ENCODE measurements at regions not wholly inside any gene's neighbourhood (a gene's known extent, or its start where the extent isn't known, plus 50 kb on each side); places are given as distances from the start of the nearest gene placed in this dataset.
A peak's percentile ranks its signal among the peaks of the same experiment; 100 is the strongest.

GRCh38 chr2:42925742-42926433 is 133.5 kb upstream of the HAAO start:
- FAIRE-seq (no peak), DNase-seq (ENCODE audit: low spot score) (no peak)

GRCh38 chr2:42924418-42924886 is 132.1 kb upstream of the HAAO start:
- FAIRE-seq (no peak), DNase-seq (ENCODE audit: low spot score) (no peak)

GRCh38 chr2:42923580-42924417 is 131.4 kb upstream of the HAAO start:
- DNase-seq (ENCODE audit: low spot score) (no peak), FAIRE-seq (no peak)

- peak; percentile 26 for DNase-seq (ENCODE audit: low spot score)
Measured at GRCh38 chr2:42922790-42923579, 130.6 kb upstream of the HAAO start.

GRCh38 chr2:42922293-42922692 is 129.9 kb upstream of the HAAO start:
- no peak for DNase-seq (ENCODE audit: low spot score)
- FAIRE-seq: no peak

More at GRCh38 chr2:42922790-42923579, 130.6 kb upstream of the HAAO start:
- FAIRE-seq: no peak

- DNase-seq (ENCODE audit: low spot score) (no peak), FAIRE-seq (no peak)
Measured at GRCh38 chr2:42921721-42922120, 129.3 kb upstream of the HAAO start.

- FAIRE-seq (no peak), DNase-seq (ENCODE audit: low spot score) (no peak)
Measured at GRCh38 chr2:42921147-42921520, 128.8 kb upstream of the HAAO start.

- FAIRE-seq (no peak), DNase-seq (ENCODE audit: low spot score) (no peak)
Measured at GRCh38 chr2:42920446-42921146, 128.2 kb upstream of the HAAO start.

- FAIRE-seq: no peak
- DNase-seq (ENCODE audit: low spot score): no peak
Measured at GRCh38 chr2:42918671-42919318, 126.4 kb upstream of the HAAO start.

- no peak for FAIRE-seq
- no peak for DNase-seq (ENCODE audit: low spot score)
Measured at GRCh38 chr2:42918041-42918440, 125.7 kb upstream of the HAAO start.

- FAIRE-seq (peak; percentile 70), DNase-seq (ENCODE audit: low spot score) (peak; percentile 74)
Measured at GRCh38 chr2:42917425-42917927, 125.1 kb upstream of the HAAO start.

- DNase-seq (ENCODE audit: low spot score): no peak
- no peak for FAIRE-seq
Measured at GRCh38 chr2:42916324-42916723, 123.9 kb upstream of the HAAO start.

- DNase-seq (ENCODE audit: low spot score): no peak
- FAIRE-seq: no peak
Measured at GRCh38 chr2:42914860-42915259, 122.5 kb upstream of the HAAO start.

- FAIRE-seq (no peak), DNase-seq (ENCODE audit: low spot score) (no peak)
Measured at GRCh38 chr2:42914314-42914713, 121.9 kb upstream of the HAAO start.

- no peak for FAIRE-seq
- no peak for DNase-seq (ENCODE audit: low spot score)
Measured at GRCh38 chr2:42913280-42913878, 121.0 kb upstream of the HAAO start.

GRCh38 chr2:42910645-42911405 is 118.4 kb upstream of the HAAO start:
- DNase-seq (ENCODE audit: low spot score) (no peak), FAIRE-seq (no peak)

GRCh38 chr2:42909966-42910365 is 117.6 kb upstream of the HAAO start:
- FAIRE-seq (no peak), DNase-seq (ENCODE audit: low spot score) (no peak)

GRCh38 chr2:42908518-42909200 is 116.3 kb upstream of the HAAO start:
- no peak for FAIRE-seq
- no peak for DNase-seq (ENCODE audit: low spot score)

GRCh38 chr2:42907835-42908234 is 115.5 kb upstream of the HAAO start:
- no peak for FAIRE-seq

More at GRCh38 chr2:42907835-42908234, 115.5 kb upstream of the HAAO start:
- DNase-seq (ENCODE audit: low spot score): no peak

Data from urothelium cell line (cell line).